Testis (tissue), 2 donors: ENCODE measurements at regions not wholly inside any gene's neighbourhood (a gene's known extent, or its start where the extent isn't known, plus 50 kb on each side); places are given as distances from the start of the nearest gene placed in this dataset.
A peak's percentile ranks its signal among the peaks of the same experiment; 100 is the strongest.

Experiments
- DNase-seq: peaks from one replicate; pipeline ENCODE4 v3.0.0-alpha.2; 2019
- H3K27ac ChIP-seq, 2 donors: fragments of 200-600 bp; sonication (generic); one replicate each; pipeline ENCODE4 v1.5.1; 2019
- H3K27me3 ChIP-seq: fragments of 200-600 bp; sonication (generic); one replicate; pipeline ENCODE4 v1.5.1; 2019
- H3K36me3 ChIP-seq: fragments of 200-600 bp; sonication (generic); one replicate; pipeline ENCODE4 v1.5.1; 2017; ENCODE audit warnings: low read depth; ENCODE audit errors: missing control alignments
- H3K4me1 ChIP-seq: fragments of 200-600 bp; sonication (generic); one replicate; pipeline ENCODE4 v1.5.1; 2019
- H3K4me3 ChIP-seq, 2 donors: fragments of 200-600 bp; sonication (generic); one replicate each; pipeline ENCODE4 v1.5.1; 2017 to 2019
- H3K9me3 ChIP-seq: fragments of 200-600 bp; sonication (generic); one replicate; pipeline ENCODE4 v1.5.1; 2017
- CTCF ChIP-seq, 3 experiments: fragments of 450-650 bp in 2 of 3; fragments of 200-600 bp in 1 of 3; sonication (generic) in 1 of 3; IDR thresholded peaks; one replicate each; pipeline ENCODE4 v1.5.1; 2016 to 2019; ENCODE audit warnings: antibody characterized with exemption in 3 of 3, mild to moderate bottlenecking in 2 of 3, moderate library complexity in 1 of 3
- POLR2A ChIP-seq: fragments of 450-650 bp; IDR thresholded peaks from one replicate; pipeline ENCODE4 v1.6.1; 2017; ENCODE audit warnings: antibody characterized with exemption, mild to moderate bottlenecking, moderate library complexity
- WGBS, 2 donors: methylation state at CpG; one replicate each; pipeline ENCODE4 v1.1.5; 2018; 5-methylcytosine and 5-hydroxymethylcytosine counted together
- intact Hi-C: fragments of 100-400 bp; cut with DNase I; formaldehyde crosslinking; loops from one replicate; pipeline ENCODE4 v1.15.1; 2023; ENCODE audit warnings: low total_unique reads

GRCh38 chr12:67927324-67927723 is 61.9 kb upstream of the IFNG-AS1 start:
- H3K4me3 ChIP-seq = no peak overlapping the region
- peaks cover 5% of the 10 kb centered on the region for H3K4me1 ChIP-seq
- no peaks in the 10 kb centered on the region for H3K9me3 ChIP-seq
- no peaks in the 10 kb centered on the region for H3K36me3 ChIP-seq
- WGBS, 2 donors = 49 to 56% methylated on average over 4 of the region's 4 CpGs
- intact Hi-C loops = no loop called here
- peak overlapping the region in 1 of 2 donors; percentile 41 for H3K27ac ChIP-seq
- no peaks in the 10 kb centered on the region for H3K27me3 ChIP-seq
- DNase-seq = no peak
- TF ChIP-seq CTCF (IDR thresholded peaks at IDR 0.05) (no peak), POLR2A (no peak)

- Histone ChIP-seq H3K4me3 (no peak overlapping the region), H3K27me3 (no peaks in the 10 kb centered on the region), H3K9me3 (no peaks in the 10 kb centered on the region), H3K36me3 (no peaks in the 10 kb centered on the region), H3K27ac (peak overlapping the region in 1 of 2 donors; percentile 41), H3K4me1 (peaks cover 5% of the 10 kb centered on the region)
- intact Hi-C loops = no loop called here
- TF ChIP-seq CTCF (IDR thresholded peaks at IDR 0.05) (no peak), POLR2A (no peak)
- 51 to 56% methylated on average over 3 of the region's 3 CpGs for WGBS, 2 donors
- DNase-seq = peak; percentile 41
Observed at GRCh38 chr12:67927815-67928214, 61.4 kb upstream of the IFNG-AS1 start.

- TF ChIP-seq POLR2A (no peak), CTCF (IDR thresholded peaks at IDR 0.05) (no peak)
- Histone ChIP-seq H3K4me3 (no peak overlapping the region), H3K9me3 (no peaks in the 10 kb centered on the region), H3K27me3 (no peaks in the 10 kb centered on the region), H3K36me3 (no peaks in the 10 kb centered on the region), H3K27ac (peak overlapping the region in 1 of 2 donors; percentile 8), H3K4me1 (peaks cover 5% of the 10 kb centered on the region)
- WGBS, 2 donors = 59 to 69% methylated on average over 3 of the region's 3 CpGs
- intact Hi-C loops = no loop called here
- DNase-seq = no peak
Observed at GRCh38 chr12:67928621-67929383, 60.4 kb upstream of the IFNG-AS1 start.

GRCh38 chr12:67929384-67929772 is 59.9 kb upstream of the IFNG-AS1 start:
- intact Hi-C loops = no loop called here
- H3K4me1 ChIP-seq = peaks cover 5% of the 10 kb centered on the region
- no peaks in the 10 kb centered on the region for H3K27me3 ChIP-seq
- no peak overlapping the region for H3K27ac ChIP-seq
- no peaks in the 10 kb centered on the region for H3K36me3 ChIP-seq
- no peak for TF ChIP-seq POLR2A
- no peak for TF ChIP-seq CTCF (IDR thresholded peaks at IDR 0.05)
- H3K4me3 ChIP-seq = no peak overlapping the region
- WGBS, 2 donors = 75 to 79% methylated on average over 2 of the region's 2 CpGs
- no peaks in the 10 kb centered on the region for H3K9me3 ChIP-seq
- no peak for DNase-seq

- 88 to 100% methylated on average over 1 of the region's 1 CpG for WGBS, 2 donors
- Histone ChIP-seq H3K27me3 (no peaks in the 10 kb centered on the region), H3K9me3 (no peaks in the 10 kb centered on the region), H3K27ac (no peak overlapping the region), H3K36me3 (no peaks in the 10 kb centered on the region), H3K4me3 (no peak overlapping the region), H3K4me1 (no peaks in the 10 kb centered on the region)
- intact Hi-C loops = no loop called here
- TF ChIP-seq POLR2A (no peak), CTCF (IDR thresholded peaks at IDR 0.05) (no peak)
- no peak for DNase-seq
Observed at GRCh38 chr12:67937822-67938221, 51.4 kb upstream of the IFNG-AS1 start.
